AG04450 (cell line): ENCODE measurements at regions not wholly inside any gene's neighbourhood (a gene's known extent, or its start where the extent isn't known, plus 50 kb on each side); places are given as distances from the start of the nearest gene placed in this dataset.

Experiments
- CTCF ChIA-PET: fragments of 300-600, 350-600 bp; formaldehyde crosslinking; extraction: SDS; loops from one replicate; lab custom pipeline; 2022; ENCODE audit warnings: antibody characterized with exemption, inconsistent platforms; lab: Charles Lee
- POLR2A ChIA-PET: fragments of 350-600 bp; formaldehyde crosslinking; extraction: SDS; loops from one replicate; lab custom pipeline; 2021; ENCODE audit warnings: antibody characterized with exemption, inconsistent platforms; lab: Yijun Ruan, JAX
- DNase-seq: peaks from one replicate; pipeline ENCODE4 v3.0.0-alpha.2; 2011; ENCODE audit warnings: low read depth, low spot score
- H3K27ac ChIP-seq: one replicate; pipeline ENCODE4 v1.5.1; 2012; ENCODE audit warnings: low read depth, low read length, control low read depth
- H3K27me3 ChIP-seq: one replicate; pipeline ENCODE4 v1.6.0; 2012; ENCODE audit warnings: low read length; ENCODE audit not compliant: control insufficient read depth, insufficient read depth
- H3K4me3 ChIP-seq: 2 replicates; pipeline ENCODE4 v1.5.1; 2011; ENCODE audit warnings: mild to moderate bottlenecking, low read depth, low read length, control low read depth
- H3K9me3 ChIP-seq: 2 replicates; pipeline ENCODE4 v1.5.1; 2012; ENCODE audit warnings: low read length; ENCODE audit not compliant: control insufficient read depth, insufficient read depth
- TF ChIP-seq, protein P1 (sequence below): IDR thresholded peaks from 2 replicates; pipeline ENCODE4 v1.5.1; 2011; ENCODE audit warnings: low read depth, low read length, control low read depth, inconsistent platforms

- H3K27ac ChIP-seq, result no peak overlapping the region
- H3K9me3 ChIP-seq, result no peaks in the 10 kb centered on the region
- H3K27me3 ChIP-seq, result no peaks in the 10 kb centered on the region
- CTCF ChIA-PET, result no interaction called here
- DNase-seq, result no peak
- POLR2A ChIA-PET, result no interaction called here
- TF ChIP-seq, protein P1, sequence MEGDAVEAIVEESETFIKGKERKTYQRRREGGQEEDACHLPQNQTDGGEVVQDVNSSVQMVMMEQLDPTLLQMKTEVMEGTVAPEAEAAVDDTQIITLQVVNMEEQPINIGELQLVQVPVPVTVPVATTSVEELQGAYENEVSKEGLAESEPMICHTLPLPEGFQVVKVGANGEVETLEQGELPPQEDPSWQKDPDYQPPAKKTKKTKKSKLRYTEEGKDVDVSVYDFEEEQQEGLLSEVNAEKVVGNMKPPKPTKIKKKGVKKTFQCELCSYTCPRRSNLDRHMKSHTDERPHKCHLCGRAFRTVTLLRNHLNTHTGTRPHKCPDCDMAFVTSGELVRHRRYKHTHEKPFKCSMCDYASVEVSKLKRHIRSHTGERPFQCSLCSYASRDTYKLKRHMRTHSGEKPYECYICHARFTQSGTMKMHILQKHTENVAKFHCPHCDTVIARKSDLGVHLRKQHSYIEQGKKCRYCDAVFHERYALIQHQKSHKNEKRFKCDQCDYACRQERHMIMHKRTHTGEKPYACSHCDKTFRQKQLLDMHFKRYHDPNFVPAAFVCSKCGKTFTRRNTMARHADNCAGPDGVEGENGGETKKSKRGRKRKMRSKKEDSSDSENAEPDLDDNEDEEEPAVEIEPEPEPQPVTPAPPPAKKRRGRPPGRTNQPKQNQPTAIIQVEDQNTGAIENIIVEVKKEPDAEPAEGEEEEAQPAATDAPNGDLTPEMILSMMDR, result no peak
- H3K4me3 ChIP-seq, result no peak overlapping the region
These were observed 350.7 kb upstream of the MBL2 start for GRCh38 chr10:53123311-53123710.

DNA sequence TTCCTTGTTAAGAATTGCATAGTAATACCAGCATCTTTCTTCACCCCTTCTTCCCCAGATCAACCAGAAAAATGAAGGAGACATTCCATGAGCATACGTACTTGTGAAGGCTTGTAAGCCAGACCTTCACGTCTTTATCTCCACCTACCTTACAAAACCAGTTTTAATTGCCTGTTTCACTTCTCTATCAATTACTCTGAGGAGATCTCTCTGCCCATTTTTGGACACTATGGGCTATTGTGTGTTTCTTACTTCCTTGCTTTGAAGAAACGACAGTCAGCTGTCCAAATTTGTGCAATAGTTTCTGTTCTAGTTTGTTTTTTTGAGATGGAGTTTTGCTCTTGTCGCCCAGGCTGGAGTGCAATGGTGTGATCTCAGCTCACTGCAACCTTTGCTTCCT lies 349.7 kb upstream of the MBL2 start:
- POLR2A ChIA-PET, result no interaction called here
- H3K27me3 ChIP-seq, result no peaks in the 10 kb centered on the region

GRCh38 chr10:53115660-53116059 lies 343.1 kb upstream of the MBL2 start:
- H3K9me3 ChIP-seq, result no peaks in the 10 kb centered on the region
- CTCF ChIA-PET, result no interaction called here
- POLR2A ChIA-PET, result no interaction called here

More for the DNA sequence above, 349.7 kb upstream of the MBL2 start:
- no peak overlapping the region for H3K27ac ChIP-seq
- no peak overlapping the region for H3K4me3 ChIP-seq
- TF ChIP-seq, protein P1, result no peak
- H3K9me3 ChIP-seq, result no peaks in the 10 kb centered on the region
- DNase-seq, result no peak
- CTCF ChIA-PET, result no interaction called here

DNA sequence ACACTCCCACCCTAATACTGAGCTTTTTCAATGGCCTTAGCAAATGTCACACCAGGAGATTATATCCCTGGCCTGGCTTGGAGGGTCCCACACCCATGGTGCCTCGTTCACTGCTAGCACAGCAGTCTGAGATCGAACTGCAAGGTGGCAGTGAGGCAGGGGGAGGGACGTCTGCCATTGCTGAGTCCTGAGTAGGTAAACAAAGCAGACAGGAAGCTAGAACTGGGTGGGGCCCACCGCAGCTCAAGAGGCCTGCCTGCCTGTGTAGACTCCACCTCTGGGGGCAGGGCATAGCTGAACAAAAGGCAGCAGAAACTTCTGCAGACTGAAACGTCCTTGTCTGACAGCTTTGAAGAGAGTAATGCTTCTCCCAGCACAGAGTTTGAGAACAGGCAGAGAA lies 338.9 kb upstream of the MBL2 start:
- POLR2A ChIA-PET, result no interaction called here
- DNase-seq, result no peak
- no peaks in the 10 kb centered on the region for H3K27me3 ChIP-seq
- H3K27ac ChIP-seq, result no peak overlapping the region
- H3K4me3 ChIP-seq, result no peak overlapping the region
- TF ChIP-seq, protein P1, result no peak
- no peaks in the 10 kb centered on the region for H3K9me3 ChIP-seq
- CTCF ChIA-PET, result no interaction called here

More at GRCh38 chr10:53115660-53116059, 343.1 kb upstream of the MBL2 start:
- Histone ChIP-seq H3K27ac (no peak overlapping the region), H3K27me3 (no peaks in the 10 kb centered on the region), H3K4me3 (no peak overlapping the region)
- no peak for DNase-seq
- TF ChIP-seq, protein P1, result no peak

DNA sequence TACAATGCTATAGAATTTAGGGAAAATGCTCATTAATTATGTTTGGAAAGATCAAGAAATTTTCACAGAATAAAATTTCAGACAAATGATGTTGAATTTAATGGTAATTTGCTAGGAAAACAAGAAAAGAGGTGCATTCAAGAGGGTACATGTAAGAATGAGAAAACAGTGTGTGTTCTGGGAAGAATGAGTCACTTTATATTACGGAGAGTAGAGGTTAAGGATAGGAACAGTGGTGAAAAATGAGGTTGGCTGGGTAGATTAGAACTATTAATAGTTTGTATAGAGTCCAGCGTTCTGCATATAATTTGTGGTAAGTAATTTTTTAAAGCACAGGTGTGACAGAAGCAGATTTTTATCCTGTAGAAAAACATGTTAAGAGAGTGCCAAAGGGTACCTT lies 336.7 kb upstream of the MBL2 start:
- DNase-seq, result no peak
- TF ChIP-seq, protein P1, result no peak
- CTCF ChIA-PET, result no interaction called here
- no peak overlapping the region for H3K27ac ChIP-seq
- H3K27me3 ChIP-seq, result no peaks in the 10 kb centered on the region
- POLR2A ChIA-PET, result no interaction called here
- H3K9me3 ChIP-seq, result no peaks in the 10 kb centered on the region
- no peak overlapping the region for H3K4me3 ChIP-seq
